Activated CD4-positive, CD25-positive, alpha-beta regulatory T cell treated with anti-CD3 and anti-CD28 coated beads, Interleukin-2, amount 50 U/mL, for 24 hours (primary cell): ENCODE measurements at regions not wholly inside any gene's neighbourhood (a gene's known extent, or its start where the extent isn't known, plus 50 kb on each side); places are given as distances from the start of the nearest gene placed in this dataset.
"Not testable (repeated sequence)": the region's sequence is repeated elsewhere in the genome, so short reads cannot be mapped to it uniquely, and the experiment has no call there.

Source experiments
- ATAC-seq, 2 donors: fragments of 150-1000 bp; cut with Tn5 transposase; one replicate each; pipeline ENCODE4 v1.10.0; 2021; ENCODE audit warnings: mild to moderate bottlenecking in 1 of 2, moderate library complexity in 1 of 2

DNA sequence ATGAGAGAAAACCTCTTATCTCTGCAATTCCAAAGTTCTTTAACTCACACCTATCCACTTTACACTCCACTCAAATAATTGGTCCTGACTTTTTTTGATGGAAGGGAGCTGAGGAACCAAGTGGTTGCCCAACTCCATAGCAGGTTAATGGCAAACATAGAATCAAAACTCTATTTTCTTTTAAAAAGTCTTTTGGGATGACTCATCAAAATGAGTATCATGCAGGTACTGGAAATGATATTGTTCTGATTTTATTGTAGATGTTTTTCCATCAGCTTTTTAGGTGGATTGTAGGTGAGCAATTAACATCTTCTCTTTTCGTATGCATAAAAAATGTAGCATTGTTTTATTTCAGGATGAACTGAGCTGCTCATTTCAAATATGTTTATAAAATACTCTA lies 239.5 kb downstream of the SATB1 start:
- no peak for ATAC-seq

DNA sequence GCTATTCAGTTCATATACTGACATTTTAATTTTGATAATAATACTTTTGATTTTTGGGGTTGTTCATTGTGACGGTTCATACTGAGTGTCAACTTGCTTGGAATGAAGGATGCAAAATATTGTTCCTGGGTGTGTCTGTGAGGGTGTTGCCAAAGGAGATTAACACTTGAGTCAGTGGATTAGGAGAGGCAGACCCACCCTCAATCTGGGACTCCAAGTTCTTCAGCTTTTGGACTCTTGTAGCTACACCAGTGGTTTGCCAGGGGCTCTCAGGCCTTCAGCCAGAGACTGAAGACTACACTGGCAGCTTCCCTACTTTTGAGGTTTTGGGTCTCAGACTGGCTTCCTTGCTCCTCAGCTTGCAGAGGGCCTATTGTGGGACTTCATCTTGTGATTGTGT lies 242.2 kb downstream of the SATB1 start:
- not testable (repeated sequence) for ATAC-seq

DNA sequence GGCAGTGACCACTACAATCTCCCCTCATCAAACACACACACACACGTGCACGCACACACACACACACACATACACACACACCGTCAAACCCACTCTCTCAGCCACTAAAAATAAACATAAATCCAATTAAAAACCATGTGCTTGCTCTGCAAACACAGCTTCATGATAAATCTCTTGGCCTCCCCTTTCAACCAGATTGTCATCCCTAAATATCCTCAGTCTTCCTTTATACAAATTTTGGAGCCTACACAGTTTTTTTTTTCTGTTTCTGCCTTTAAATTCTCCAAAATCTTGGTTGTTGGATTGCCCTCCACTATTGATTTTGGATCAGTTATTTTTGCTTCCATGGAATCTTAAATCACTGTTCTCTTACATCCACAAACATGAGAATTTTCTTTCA lies 245.6 kb downstream of the SATB1 start:
- ATAC-seq = no peak

DNA sequence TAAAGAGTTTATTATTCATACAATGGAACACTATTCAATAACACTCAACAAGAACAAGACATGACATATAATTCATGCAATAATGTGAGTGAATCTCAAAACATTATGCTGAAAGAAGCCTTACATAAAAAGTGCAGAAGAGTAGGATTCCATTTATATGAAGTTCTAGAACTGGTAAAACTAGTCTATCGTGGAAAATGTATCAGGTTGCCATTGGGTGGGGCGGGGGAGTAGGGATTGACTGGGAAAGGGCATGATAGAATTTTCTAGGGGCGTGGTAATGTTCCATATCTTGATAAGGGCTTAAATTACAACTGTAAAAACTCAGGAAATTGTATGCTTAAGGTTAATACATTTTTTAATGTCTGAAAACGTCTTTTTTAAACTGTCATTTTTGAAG lies 247.9 kb downstream of the SATB1 start:
- no peak for ATAC-seq

DNA sequence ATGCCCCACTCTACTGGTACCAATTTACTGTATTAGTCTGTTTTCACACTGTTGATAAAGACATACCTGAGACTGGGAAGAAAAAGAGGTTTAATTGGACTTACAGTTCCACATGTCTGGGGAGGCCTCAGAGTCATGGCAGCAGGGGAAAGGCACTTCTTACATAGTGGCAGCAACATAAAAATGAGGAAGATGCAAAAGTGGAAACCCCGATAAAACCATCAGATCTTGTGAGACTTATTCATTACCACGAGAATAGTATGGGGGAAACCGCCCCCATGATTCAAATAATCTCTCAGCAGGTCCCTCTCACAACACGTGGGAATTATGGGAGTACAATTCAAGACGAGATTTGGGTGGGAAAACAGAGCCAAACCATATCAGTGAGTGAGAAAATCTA lies 251.2 kb downstream of the SATB1 start:
- ATAC-seq = not testable (repeated sequence)

DNA sequence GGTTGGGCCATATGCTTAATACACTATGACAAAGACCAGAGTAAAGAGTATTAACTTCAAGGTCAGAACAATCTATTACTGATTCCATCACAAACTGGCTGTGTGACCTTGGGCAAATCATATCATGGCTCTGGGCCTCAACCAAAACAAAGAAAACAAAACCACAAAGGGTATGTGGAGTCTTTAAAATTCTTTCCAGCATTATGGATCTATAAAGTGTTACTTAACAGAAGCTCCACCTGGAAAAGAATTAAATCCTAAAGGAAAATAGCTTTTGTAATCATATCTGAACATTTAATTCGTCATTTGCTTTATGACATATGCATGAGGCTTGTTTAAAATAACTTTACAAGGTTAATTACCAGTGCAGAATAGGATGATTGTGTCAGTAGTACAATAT lies 265.5 kb downstream of the SATB1 start:
- ATAC-seq = no peak

DNA sequence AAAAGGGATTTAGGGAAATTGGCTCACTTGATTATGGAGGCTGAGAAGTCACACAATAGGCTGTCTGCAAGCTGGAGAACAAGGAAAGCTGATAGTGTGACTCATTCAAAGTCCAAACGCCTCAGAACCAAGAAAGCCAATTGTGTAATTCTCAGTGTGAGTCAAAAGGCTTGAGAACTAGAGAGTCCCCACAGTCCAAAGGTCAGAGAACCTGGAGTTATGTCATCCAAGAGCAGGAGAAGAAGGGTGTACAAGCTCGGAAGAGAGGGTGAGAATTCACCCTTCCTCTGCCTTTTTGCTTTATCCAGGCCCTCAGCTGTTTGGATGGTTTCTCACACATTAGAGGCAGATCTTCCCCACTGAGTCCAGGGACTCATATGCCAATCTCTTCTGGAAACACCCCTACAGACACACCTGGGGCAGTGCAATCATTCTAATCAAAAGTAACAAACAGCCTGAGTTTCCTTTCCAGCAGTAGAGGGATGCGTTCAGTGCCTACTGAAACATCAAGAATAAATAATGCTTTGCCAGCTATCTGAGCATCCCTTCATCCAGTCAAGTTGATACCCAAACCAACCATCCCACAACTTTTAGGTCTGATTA lies 271.5 kb downstream of the SATB1 start:
- ATAC-seq = no peak

DNA sequence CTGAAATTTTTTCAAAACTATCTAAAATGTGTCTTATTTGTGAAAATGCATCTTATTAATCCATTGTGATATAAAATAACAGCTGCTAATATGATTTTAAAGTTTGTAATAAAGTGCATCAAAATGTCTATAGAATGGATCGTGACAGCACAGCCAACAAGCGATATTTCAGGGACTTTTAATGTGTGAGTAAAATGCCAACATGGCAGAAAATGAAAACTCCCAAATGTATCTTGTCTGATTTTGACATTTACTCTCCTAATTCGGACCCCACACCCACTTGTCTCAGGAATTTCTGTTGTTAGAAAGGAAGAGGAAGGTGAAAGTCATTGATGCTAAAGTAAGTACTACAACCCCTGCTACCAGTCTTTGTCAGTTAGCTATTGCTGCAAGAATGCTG lies 273.9 kb downstream of the SATB1 start:
- ATAC-seq = no peak

DNA sequence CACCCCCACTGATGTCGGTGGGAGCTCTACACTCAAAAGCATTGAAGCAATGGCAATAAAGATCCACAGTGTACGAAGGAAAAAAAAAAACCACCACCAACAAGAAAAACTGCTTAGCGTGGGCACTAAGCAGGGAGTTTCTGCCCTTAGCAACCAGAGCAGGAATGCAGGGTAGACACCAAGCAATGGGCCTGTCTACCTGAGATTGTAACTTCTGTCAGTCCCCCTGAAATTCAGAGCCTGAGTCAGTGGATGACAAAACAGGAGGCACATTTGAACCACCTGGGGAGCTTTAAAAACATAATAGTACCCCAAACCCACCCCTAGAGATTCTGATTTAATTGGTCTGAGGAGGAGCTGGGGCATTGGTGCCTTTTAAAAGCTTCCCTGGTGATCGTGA lies 275.2 kb downstream of the SATB1 start:
- ATAC-seq = no peak

DNA sequence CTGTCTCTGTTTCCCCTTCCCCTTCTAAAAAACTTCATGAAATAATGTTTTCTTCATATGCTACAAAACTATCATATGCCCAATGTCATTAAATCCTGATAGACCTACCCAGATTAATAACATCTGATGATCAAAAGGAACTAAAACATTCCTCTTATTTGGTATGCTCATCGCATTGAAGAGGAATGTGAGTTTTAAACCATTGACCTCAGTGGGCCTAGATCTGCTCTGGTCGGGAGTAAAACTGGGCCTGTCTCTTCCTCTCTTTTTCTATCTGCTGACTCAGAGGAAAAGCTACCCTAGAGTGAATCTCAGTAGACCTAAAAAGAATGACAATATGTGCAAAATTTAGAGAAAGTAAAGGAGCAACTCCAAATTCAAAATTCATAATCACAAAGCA lies 275.8 kb downstream of the SATB1 start:
- ATAC-seq = no peak

DNA sequence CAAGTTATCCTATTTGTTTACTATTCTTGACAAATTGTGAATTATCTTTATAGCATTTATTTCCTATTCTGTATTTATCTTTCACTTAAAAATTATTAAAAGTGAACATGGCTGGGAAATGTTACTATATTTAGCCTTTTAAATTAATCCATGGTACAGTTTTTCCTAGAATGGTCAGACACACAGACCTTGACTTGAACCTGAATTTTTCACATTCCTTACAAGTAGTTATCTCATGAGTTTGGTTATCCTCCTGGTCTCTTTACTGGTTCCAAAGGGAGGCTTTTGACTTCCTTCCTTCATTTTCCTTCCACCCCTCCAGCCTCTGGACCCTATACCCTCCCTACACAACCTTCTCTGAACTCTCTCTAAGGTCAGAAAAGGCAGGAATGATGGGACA lies 280.6 kb downstream of the SATB1 start:
- ATAC-seq = no peak

DNA sequence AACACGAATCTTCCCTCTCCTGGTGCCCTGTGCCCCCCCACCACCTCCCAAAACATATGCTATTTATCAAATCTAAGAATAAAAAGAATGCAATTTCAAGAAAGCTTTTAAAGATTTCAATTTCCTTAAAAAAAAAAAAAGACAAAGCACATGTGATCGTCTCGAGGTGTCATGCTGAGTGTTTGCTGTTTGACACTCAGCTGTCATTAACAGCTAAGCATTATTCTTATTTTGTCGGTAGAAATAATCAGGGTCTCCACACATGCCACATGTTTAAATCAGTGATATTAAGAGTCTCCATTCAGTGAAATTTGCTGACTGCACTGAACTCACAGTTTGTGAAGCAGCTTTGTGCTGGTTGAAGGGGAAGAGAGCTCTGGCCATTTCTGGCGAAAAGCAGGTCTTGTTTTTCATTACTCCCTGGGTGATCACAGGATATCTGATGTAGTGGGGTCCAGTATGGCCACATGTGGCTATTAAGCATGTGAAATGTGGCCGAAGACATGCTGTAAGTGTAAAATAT lies 281.8 kb downstream of the SATB1 start:
- ATAC-seq = no peak

DNA sequence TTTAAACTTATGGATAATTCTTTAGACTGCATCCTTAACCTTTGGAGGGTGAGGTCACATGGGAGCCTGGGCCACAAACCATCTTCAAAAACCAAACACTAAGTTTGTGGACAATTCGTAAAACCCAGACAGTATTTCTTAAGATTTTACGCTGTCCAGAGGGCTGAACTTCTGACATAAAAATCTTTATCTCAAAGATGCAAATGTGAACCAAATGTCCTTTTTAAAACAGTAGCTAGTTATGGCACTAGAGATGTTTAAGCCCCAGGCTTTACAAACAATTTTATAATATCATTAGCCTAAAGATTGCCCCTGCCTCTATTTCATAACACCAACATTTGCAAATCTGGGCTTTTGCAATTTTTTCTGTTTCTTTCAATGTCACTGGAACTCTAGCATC lies 287.2 kb downstream of the SATB1 start:
- no peak for ATAC-seq

DNA sequence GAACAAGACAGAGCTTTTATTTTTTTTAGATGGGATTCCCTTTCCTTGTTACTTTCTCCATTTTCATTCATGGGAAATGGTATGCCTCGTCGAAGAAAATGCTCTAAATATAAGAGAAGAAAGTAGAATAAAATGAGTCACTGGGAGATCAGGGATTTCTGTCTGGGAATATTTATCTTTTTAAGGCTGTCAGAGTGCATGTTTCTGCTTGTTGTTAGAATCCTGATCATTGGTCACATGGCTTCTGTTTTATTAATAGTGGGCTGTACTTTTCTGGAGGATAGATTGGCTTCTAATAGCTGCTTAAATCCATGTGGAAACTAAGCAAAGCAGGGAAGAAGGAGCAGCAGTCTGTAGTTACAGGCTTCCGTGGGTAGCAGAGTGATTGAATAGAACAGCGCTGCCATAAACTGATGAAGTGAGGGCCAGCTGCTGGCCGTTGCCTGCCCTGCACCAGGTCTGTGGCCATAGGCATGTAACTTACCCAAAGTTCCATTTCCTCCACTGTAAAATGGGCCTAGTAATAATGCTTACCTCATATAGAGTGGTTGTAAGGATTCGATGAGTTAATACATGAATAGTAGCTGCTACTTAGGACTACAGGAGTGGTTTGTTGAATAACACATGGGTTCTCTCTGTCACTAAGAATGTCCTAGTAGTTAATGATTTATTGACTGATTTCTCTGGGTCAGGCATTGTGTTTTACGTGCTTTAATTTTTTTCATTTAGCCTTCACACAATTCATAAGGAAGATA lies 289.9 kb downstream of the SATB1 start:
- no peak for ATAC-seq

DNA sequence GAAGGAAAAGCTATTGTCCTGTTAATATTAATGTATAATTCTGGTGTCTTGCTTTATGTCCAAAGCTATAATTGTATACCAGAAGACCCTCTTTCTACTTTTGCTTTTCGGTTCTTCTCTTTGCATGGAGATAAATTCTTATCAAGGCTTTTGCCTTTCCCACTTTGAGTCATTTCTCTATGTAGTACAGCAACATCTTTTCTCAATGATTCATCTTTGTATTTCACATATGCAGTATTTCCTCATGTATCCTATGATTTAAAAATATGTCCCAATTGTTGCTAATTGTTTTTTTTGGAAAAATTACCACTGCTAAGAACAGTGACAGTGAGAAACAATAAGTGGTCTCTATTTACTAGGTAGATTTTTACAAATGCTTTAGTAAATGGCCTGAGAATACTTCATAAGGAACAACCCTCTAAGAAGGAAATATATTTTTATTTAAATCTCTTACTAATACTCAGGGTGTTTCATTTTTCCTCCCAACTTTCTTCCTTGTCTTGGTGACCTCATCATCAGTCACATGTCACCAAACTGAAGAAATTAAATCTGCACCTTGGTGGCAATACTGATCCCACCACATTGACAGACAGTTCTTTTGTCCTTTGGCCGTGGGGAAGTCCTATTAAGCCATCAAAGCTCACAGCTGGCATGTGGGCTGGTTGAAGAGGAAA lies 290.6 kb downstream of the SATB1 start:
- no peak for ATAC-seq

DNA sequence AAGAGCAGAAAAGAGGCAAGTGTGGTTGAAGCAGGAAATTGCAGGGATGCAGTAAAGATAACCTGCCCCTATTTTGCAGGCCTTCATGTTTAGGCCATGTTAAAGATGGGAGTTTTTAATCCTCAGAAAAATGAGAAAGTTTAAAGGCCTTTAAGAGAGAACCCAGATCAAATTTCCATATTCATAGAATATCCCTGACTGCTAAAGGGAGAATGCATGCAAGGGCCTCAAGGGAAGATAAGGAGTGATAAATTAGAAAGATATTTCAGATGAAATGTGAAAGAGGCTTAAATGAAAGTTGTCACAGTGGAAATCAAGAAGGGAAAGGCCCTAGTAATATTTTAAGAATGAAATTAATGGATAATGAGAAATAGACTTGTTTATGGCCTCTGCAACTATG lies 292.1 kb downstream of the SATB1 start:
- ATAC-seq = no peak

DNA sequence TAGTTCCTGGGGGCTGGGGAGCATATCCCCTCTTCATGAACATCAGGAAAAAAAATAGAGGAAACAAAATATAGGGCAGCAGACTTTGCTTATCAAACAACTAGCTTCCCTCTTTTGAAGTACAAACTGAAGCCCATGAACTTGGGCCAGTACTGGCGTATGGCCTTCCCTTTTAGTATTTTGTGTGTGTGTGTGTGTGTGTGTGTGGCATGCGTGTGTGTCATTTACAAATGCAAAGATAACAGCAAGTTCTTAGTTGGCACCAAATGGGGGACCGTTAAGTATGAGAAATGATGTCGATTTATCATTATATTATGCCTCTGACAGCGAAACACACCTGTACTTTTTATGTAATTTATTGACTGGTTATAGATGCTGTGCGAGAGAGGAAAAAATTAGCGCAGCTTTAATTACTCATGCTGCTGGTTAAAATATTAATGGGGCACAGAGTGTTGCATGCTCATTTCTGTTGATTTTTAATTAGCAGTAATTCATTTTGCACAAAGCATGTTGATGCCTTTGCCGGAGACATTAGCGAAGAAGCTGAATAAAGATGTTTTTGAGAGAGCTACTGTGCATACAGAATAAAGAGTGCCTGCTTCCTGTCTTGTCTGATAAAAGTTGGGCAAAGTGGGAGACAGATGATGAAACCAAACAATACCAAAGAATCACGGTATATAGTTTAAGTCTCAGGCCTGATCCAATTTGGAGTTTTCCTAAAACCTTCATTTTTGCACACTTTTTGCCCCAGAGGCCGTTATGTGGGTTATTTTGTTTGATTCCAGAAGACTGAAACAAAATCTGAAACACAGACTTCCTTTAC lies 297.1 kb downstream of the SATB1 start:
- no peak for ATAC-seq

DNA sequence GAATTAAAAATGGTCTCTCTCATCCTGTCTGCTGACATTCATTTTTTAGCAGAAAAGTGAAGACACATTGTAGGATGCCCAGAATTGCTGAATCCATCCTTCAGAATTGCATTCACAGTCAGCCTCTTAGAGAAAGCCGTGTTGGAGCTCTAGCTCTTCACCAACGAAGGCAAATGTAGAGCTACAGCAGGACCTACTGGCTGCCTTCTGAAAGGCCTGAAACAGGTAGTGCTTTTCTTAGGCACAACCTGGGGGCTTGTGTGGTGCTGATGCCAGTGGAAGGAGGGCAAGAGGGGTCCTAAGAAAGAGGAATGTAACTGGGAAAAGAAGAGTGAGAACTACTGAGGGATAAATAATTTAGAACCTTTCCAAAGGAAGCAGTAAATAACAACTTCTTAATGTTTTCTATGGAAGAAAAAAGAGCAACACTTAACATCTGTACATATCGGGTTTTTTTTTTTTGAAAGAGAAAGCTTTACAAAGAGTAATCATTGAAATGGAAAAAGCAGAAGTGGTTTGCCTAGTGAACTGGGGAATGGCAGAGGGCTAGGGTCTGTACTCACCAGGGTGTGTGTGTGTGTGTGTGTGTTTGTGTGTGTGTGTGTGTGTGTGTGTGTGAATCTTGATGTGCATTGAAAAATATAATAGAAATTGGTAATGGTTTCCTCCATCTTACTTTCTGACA lies 297.8 kb downstream of the SATB1 start:
- ATAC-seq = peak in 1 of 2 donors; percentile 53

DNA sequence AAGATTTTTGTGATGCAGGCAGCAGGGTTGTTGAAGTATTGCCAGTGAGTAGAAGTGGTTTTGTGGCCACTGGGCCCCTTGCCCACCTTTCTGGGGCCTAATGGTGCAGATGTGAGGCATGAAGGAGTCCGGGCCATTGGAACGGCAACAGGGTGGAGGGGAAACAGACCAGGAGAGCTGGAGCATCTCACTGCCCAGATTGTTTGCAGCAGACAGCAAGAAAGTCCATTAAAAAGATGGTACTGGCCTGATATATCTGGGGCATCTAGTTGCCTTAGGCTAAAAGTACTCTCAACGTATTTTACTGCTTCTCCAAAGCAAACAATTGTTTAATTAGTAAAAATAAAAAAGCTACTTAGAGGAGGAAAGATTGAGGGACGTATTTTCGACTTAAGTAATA lies 298.4 kb downstream of the SATB1 start:
- ATAC-seq = no peak

DNA sequence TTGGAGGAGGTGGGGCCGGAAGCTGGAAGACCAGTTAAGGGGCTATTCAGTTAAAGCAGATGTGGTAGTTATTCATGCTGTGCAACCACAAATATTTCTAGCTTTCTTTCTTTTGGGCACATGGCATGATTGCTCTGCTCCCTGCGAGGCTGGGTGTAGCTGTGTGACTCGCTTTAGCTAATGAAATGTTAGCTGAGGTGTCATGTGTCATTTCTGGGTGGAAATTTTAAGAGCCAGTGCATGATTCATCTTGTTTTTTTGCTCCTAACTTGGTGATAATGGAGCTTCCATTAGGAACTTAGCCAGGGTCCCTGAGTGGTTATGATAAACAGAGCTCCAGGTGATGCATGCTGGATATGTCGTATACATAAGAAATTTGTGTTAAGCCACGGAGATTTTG lies 300.6 kb downstream of the SATB1 start:
- ATAC-seq = peak in 1 of 2 donors; percentile 6

DNA sequence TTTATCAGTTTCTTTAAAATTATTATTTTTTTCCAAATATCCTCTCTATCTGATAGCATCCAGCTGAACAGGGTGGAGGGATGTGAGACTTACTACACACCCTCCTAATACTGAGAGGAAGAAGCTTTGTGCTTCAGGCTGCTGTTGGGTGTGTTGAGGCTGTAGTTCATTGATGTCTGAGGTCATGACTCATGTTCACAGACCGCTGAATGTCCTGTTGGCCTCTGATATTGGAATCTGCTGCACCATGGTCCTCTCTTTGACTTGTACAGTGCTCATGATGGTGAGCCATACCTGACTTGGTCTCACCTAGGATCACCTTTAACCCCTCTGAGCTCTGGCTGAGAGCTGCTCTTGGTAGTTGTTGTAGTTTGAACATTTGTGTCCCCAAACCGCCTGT lies 302.9 kb downstream of the SATB1 start:
- no peak for ATAC-seq

DNA sequence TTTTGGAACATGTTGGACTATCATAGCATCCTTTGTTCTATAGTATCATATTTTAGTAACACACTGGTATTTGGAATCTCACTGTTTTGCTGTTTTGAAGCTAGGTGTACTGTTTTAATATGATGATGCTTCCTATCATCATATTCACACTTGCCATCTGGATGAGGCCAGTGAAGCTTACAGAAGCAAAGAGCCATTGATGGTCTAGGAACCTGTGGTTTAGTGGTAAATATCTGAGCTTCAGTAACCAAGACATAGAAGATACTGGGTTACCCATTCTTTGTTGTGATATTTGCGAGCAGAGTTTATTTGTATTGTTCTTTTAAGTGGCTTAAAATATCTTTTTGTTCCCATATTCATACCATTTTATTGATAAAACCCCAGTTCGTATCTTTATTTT lies 304.1 kb downstream of the SATB1 start:
- ATAC-seq = no peak

DNA sequence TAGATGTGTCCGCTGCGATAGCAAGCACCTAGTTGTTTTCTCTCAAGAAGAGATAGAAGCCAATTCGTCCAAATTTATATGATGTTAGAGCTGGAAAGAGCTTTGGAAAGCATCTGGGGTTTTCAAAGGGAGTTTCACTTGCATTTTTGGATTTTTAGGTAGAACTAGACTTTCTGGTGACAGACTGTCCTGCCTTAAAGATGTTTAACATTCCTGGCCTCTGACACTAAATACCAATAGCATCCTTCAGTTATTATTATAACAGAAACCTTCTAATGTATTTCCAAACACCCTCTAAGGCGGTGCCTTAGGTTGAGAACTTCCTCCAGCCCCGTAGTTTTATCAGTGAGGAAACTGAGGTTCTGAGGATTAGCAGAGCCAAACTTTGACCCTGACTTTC lies 305.3 kb downstream of the SATB1 start:
- ATAC-seq = no peak
